ENCODE measurements at regions not wholly inside any gene's neighbourhood (a gene's known extent, or its start where the extent isn't known, plus 50 kb on each side); places are given as distances from the start of the nearest gene placed in this dataset.

DNA sequence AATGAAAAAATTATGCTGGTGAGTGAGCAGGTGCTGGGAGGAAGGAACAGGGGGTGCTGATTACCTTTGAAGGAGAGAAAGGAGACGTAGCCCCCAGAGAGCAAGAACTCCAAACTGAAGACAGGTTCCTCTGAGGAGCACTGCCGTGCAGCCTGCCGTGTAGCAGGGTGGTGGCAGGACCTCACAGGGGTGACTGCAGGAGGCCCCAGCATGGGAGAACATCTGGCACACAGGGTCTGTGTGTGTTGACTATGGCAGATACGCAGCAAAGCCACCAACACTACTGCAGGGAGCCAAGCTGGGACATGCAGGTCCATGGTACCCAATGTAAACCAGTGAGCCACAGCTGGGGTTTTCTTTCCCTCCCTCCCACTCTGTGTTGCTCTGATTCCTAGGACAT, 192.1 kb upstream of the PDE1C start:
- no peak for DNase-seq

DNA sequence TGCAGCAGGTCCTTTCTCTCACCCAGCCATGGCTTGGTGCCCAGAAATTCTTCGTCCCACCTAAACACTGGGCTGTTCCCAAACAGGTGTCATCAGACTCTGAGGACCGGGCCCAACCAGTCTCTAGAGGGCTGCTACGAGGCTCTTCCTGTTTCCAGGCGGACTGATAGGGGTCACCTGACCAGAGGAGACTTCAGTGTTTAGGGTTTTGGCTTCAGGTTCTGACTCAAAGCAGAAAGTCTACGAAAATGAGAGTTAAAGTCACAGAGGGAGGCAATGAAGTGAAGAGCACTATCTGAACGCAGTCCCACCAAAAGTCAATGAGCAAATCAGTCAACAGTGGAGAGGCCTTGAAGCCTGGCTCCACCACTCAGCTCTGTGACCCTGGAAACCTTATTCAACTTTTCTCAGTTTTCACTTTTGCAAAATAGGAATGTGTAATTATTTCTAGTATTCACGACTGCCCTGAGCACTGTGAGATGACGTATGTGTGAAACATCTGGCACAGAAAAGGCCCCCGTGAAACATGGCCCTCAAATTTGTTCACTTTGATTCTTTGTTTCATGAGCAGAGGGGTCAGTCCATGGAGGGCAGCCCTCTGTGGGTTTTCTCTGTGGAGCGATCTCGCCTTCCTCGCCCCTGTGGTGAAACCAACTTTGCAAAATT, 189.9 kb upstream of the PDE1C start:
- DNase-seq = peak; percentile 26

GRCh38 chr7:32258265-32258664, 188.1 kb upstream of the PDE1C start:
- no peak for DNase-seq

DNA sequence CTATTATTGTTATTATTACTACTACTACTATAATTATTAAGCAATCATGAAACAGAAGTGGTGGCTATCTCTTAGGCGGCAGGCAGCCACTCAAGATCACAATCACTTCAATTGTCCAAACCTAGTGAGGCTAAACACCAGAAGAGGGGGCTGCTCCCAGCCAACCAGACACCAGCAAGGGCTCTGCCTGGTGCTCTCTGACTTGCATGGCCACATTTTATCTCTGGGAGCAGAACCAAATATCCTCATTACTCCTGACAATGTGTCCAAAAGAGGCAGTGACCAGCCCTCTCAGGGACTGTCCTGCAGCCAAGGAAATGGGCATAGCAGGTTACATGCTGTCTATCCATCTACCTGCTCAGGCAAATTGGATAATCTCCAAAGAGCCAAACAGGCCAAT, 187.4 kb upstream of the PDE1C start:
- no peak for DNase-seq

- DNase-seq = no peak
Observed at GRCh38 chr7:32256811-32257210, 186.6 kb upstream of the PDE1C start.

DNA sequence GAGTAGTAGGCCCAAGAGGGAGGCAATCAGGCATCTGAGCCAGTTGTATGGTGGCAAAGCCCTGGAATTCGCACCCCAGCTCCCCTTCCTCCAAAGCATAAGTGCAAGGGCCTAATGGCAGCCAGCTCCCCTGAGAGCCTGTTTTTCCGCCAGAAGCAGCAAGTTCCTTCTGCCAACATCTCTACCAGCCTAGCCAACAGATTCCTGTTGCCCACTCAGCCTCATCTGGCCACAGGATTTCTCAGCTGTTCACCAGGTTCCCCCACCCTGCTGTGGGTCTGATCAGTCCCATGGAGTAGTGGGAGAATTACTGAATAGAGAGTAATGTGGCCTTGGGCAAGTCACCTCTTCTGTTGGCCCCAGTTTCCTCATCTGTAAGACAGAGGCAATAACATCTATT, 186.2 kb upstream of the PDE1C start:
- DNase-seq = no peak

GRCh38 chr7:32255036-32255435, 184.8 kb upstream of the PDE1C start:
- DNase-seq = no peak

DNA sequence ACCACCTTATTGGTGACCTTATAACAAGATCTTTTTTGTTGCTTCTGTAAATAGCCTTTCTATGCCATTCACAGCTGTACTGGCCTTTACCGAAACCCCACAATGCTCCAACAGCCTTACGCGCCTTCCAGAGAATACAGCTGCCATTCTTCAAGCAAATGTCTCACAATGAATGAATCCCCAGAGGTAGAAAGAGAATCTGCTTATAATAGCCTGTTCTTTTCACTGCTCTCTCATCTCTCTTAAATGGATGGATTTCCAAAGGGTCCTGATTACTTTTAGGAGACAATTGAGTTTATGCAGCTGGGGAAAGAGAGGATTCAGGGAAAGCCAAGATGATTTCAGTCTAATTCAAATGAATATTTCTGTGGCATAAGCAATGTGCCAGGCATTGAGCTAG, 183.1 kb upstream of the PDE1C start:
- DNase-seq = no peak

- no peak for DNase-seq
Observed at GRCh38 chr7:32251659-32252058, 181.5 kb upstream of the PDE1C start.

DNA sequence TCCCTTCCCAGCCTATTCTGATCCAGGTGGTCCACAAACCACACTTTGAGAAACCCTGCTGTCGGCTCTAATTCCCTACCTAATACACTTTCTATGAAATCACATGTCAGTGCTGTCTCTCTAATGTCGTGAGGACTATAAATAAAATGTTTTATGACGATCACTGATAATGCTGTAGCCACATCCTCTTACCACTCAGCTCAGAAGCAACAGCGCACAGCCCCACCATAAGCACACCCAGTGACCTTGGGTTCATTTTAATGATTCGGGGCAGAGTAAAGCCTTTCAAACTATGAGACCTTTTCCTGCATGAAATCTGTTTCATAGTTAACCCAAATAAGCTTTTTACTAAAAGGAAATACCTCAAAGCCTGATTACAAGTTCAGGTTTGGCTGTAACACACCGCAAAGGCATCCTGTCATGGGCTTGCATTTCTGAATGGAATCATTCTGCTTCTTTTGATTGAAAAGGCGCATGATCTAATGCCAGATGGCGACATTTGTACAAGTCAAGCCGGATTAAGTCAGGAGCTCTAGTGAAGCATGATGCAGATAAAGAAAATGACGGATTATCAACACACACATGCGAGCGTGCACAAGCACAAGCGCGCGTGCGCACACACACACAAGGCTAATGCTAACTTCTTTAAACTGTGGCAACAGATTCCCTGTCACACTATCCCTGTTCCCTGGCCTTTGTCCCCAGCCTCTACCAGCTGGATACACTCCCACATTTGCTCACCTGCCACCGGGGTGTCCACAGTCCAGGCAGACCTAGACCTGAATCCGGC, 180.5 kb upstream of the PDE1C start:
- no peak for DNase-seq

DNA sequence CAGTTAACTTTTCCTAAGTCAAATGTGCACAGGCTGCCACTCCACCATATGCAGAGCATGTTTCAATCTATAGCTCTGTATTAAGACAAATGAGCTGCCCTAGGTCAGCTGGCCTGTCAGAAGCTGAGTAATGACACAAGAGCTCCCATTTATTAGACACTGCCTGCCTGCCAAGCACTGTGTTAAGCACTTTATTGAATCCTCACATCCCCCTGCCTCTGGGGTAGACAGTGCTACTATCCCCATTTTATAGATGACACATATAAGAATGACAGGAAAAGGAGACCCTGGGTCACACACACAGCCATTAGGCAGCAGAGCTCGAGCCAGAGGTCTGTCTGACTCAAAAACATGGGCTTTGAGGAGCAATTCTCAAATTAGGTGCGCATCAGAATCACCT, 179.8 kb upstream of the PDE1C start:
- DNase-seq = no peak

GRCh38 chr7:32248522-32248921, 178.3 kb upstream of the PDE1C start:
- no peak for DNase-seq

DNA sequence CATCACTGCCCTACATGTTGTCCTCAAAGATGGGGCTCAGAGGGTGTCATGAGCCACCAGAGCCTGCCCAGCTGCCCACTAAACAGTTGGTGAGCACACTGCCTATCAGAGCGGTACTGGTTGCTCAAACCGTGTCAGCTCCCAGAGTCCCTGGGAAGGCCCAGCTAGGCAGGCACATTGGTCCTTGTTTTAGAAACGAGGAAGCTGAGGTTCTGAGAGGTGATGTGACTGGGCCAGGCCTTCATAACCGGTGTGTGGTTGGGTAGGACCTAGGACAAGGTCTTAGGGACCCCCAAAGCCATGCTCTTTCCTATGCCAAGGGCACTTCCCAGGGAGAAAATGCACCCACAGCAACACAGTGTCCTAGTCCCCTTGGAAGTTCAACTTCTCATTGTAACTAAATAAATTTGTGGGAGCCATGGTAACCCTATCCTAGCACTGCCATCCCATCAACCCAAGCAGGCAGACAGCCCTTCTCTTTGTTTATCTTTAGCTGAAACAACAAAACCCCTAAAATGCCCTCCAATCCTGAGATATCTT, 174.7 kb upstream of the PDE1C start:
- no peak for DNase-seq

- DNase-seq = no peak
Observed at GRCh38 chr7:32243687-32244290, 173.6 kb upstream of the PDE1C start.

DNA sequence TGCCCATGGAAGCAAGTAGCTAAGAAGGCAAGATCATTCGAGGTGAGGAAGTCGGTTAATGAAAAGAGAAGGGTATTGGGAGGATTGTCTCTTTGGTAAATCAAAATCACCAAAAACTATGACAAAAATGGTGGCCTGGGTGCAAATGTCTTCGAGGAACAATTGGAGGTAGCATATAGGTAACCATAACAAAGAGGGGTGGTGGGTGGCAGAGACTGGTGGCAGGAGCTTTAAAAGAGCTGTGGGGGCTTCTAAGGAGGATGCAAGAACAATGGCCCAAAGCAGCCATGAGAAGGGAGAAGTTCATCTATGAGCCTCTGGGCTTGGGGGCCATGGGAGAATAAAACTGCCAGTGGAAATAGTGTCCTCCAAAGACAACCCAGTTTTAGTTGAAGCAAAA, 172.2 kb upstream of the PDE1C start:
- DNase-seq = no peak

- no peak for DNase-seq
Observed at GRCh38 chr7:32241636-32242035, 171.4 kb upstream of the PDE1C start.

DNA sequence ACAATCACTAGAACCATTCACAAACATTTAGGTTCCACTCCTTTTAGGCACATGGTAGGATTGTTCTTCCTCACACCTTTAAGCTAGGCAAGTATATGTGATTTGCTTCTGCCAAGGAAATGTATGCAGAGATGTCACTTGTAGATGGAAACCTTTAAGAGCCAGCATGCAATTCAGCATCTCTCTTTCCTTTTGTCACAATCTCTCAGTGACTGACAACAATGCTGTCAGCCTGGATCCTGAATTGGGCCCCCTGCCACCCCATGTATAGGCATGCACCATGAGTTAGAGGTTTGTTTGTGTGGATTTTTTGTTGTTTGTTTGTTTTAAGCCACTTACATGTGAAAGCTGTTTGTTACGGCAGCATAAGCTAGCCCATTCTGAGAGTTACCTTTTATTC, 169.6 kb upstream of the PDE1C start:
- DNase-seq = no peak

DNA sequence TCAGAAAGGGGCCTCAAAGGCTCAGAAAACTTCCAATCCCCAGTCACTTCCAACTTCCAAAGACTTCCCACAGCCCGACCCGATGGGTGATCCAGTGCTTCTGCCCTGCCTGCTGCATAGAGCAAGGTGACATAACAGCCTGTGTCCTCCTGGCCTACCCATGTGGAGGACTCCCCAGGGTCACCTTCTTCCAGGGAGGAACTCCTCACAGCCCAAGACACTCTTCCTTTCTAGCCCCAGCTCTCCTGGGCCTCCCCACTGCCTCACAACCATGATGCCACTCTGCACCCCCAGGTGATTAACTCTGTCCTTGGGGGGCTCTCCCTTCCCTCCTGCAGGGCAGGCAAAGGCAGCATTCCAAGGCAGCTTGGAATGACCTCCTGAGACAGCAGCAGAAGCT, 158.4 kb upstream of the PDE1C start:
- DNase-seq = no peak

- no peak for DNase-seq
Observed at GRCh38 chr7:32227746-32228145, 157.5 kb upstream of the PDE1C start.

DNA sequence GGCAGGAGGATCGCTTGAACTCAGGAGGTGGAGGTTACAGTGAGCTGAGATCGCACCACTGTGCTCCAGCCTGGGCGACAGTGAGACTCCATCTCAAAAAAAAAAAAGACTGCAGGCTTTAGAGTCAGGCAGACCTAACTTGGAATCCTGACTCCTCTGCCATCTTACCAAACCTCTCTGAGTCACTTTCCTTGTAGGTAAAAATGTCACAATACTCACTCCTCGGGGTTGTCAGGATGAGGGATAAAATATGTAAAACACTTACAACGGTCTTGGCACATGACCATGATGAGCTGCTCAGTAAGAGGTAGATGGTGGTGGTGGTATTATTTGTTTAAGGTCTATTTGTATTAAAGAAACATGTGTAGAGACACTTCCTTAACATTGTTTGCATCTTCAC, 154.1 kb upstream of the PDE1C start:
- no peak for DNase-seq

DNA sequence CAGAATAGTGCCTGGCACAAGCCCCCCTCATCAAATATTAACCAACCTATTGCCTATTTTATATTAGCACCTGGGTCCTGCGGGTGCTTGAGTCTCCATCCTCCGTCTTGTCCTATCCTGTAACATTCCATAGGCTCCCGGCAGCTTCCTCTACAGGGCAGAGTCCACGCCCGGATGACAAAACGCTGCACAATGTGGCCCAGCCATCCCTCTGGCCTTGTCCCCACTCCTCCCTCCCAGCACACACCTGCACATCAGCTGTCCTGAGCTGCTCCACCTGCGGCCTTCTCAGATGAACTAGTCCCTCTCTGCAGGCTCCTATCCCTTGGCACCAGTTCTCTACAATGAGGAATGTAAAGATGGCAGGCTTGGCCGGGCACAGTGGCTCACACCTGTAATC, 153.5 kb upstream of the PDE1C start:
- no peak for DNase-seq

DNA sequence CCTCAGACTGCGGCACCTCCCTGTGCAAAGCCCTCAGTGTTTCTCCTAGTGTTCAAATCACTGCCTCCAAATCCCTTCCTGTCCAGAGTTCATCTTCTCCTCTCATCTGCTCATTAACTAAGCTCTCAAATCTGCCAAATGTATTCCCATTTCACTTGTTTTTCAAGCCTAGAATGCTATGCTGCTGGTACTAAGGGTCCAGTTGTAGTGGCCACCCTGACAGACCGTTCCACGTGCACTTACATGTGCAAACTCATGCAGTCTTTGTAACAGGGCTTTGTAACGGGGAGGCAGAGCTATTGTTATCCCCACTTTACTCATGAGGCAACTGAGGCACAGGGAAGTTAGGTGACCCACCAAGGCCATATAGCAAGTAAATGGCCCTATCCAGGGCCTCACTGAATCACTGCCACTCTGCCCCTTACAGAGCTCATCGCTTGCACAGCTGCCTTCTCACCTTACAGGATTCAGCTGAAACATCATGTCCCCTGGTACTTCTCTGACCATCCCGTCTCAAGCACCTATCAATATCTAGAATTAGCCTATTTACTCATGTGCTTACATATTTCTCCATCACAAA, 153.0 kb upstream of the PDE1C start:
- no peak for DNase-seq

- no peak for DNase-seq
Observed at GRCh38 chr7:32222251-32222900, 152.2 kb upstream of the PDE1C start.
